Jurkat, Clone E6-1 (cell line): ENCODE measurements at regions not wholly inside any gene's neighbourhood (a gene's known extent, or its start where the extent isn't known, plus 50 kb on each side); places are given as distances from the start of the nearest gene placed in this dataset.

Source experiments
- DNase-seq: peaks from one replicate; pipeline ENCODE4 v3.0.0-alpha.2; 2011; ENCODE audit warnings: low read depth, low spot score
- H3K4me3 ChIP-seq: 2 replicates; pipeline ENCODE4 v1.5.1; 2011; ENCODE audit warnings: mild to moderate bottlenecking, low read length, control low read depth, moderate library complexity

- no peak overlapping the region for H3K4me3 ChIP-seq
- no peak for DNase-seq
Observed at GRCh38 chr6:19757036-19757435, 80.1 kb upstream of the ID4 start.

GRCh38 chr6:19759117-19759880, 77.9 kb upstream of the ID4 start:
- no peak for DNase-seq
- H3K4me3 ChIP-seq: no peak overlapping the region

GRCh38 chr6:19761121-19761520, 76.0 kb upstream of the ID4 start:
- H3K4me3 ChIP-seq: no peak overlapping the region
- no peak for DNase-seq

- no peak for DNase-seq
Observed at GRCh38 chr6:19771753-19772336, 65.3 kb upstream of the ID4 start.

GRCh38 chr6:19772891-19773290, 64.3 kb upstream of the ID4 start:
- no peak overlapping the region for H3K4me3 ChIP-seq
- DNase-seq: peak; percentile 2

More at GRCh38 chr6:19771753-19772336, 65.3 kb upstream of the ID4 start:
- H3K4me3 ChIP-seq: no peak overlapping the region

- no peak for DNase-seq
- no peak overlapping the region for H3K4me3 ChIP-seq
Observed at GRCh38 chr6:19781269-19781668, 55.9 kb upstream of the ID4 start.

- H3K4me3 ChIP-seq: no peak overlapping the region
- no peak for DNase-seq
Observed at GRCh38 chr6:19782588-19782987, 54.6 kb upstream of the ID4 start.
